K562 (cell line): ENCODE measurements at regions not wholly inside any gene's neighbourhood (a gene's known extent, or its start where the extent isn't known, plus 50 kb on each side); places are given as distances from the start of the nearest gene placed in this dataset.

Experiments used
- ATAC-seq: fragments of 200-7000 bp; cut with Tn5 transposase; 3 replicates; pipeline ENCODE4 v1.9.1; 2020; ENCODE audit warnings: moderate library complexity
- BruUV-seq: library from RNA; stranded (reverse); fragments of 400-500 nt; replicated peaks from 2 replicates; lab custom pipeline; 2021; lab: Mats Ljungman, UMichigan
- CTCF ChIA-PET: fragments of 300-600 bp; formaldehyde crosslinking; extraction: SDS; loops from one replicate; lab custom pipeline; 2021; ENCODE audit warnings: low intra/inter-chr PET ratio; lab: Yijun Ruan, JAX
- POLR2A ChIA-PET: fragments of 300-600, 350-650 bp; sonication (Branson Sonifier 250); formaldehyde crosslinking; extraction: SDS; loops from one replicate; lab custom pipeline; 2021; ENCODE audit warnings: antibody characterized with exemption, inconsistent platforms; lab: Yijun Ruan, JAX
- DNase-seq, 4 experiments: peaks; one replicate each; pipeline versions ENCODE4 v3.0.0 to v3.0.0-alpha.2; 2011 to 2018; ENCODE audit warnings: low spot score in 3 of 4, mixed read lengths in 3 of 4; ENCODE audit errors: extremely low read depth in 1 of 4
- FAIRE-seq: peaks from 2 replicates; lab custom pipeline; 2011; peaks lifted over from hg19 to GRCh38; lab: Jason Lieb, UNC
- H2AFZ ChIP-seq: 2 replicates; pipeline ENCODE4 v1.6.0; 2011; ENCODE audit warnings: low read depth, low read length, control low read depth, inconsistent platforms
- H3K27ac ChIP-seq: fragments of 200-600 bp; 3 replicates; pipeline ENCODE4 v1.8.0; 2011; ENCODE audit warnings: low read depth, mild to moderate bottlenecking, control low read depth, inconsistent platforms, low read length, moderate library complexity, mixed read lengths; ENCODE audit errors: extremely low read depth
- H3K27me3 ChIP-seq, 2 experiments: fragments of 300-600 bp in 1 of 2; 2 replicates in 1 of 2; 3 replicates in 1 of 2; pipeline versions ENCODE4 v1.6.0 to v1.8.0; 2011; ENCODE audit warnings: inconsistent platforms in 2 of 2, low read length in 2 of 2, mild to moderate bottlenecking in 1 of 2, mixed read lengths in 1 of 2, moderate library complexity in 1 of 2; ENCODE audit not compliant: control insufficient read depth in 2 of 2, insufficient read depth in 2 of 2
- H3K36me3 ChIP-seq: fragments of 300-600 bp; 3 replicates; pipeline ENCODE4 v1.8.0; 2011; ENCODE audit warnings: mild to moderate bottlenecking, low read length, inconsistent platforms; ENCODE audit not compliant: control insufficient read depth, insufficient read depth
- H3K4me1 ChIP-seq, 2 experiments: fragments of 200-600 bp in 1 of 2; replicated peaks in 1 of 2; 2 replicates in 1 of 2; 3 replicates in 1 of 2; pipeline versions ENCODE4 v1.5.1 to v1.8.0; 2011; ENCODE audit warnings: inconsistent platforms in 2 of 2, low read length in 2 of 2, mild to moderate bottlenecking in 1 of 2, mixed read lengths in 1 of 2, moderate library complexity in 1 of 2; ENCODE audit not compliant: control insufficient read depth in 2 of 2, insufficient read depth in 2 of 2
- H3K4me2 ChIP-seq: 2 replicates; pipeline ENCODE4 v1.6.1; 2011; ENCODE audit warnings: low read length, control low read depth, inconsistent platforms, mixed read lengths; ENCODE audit not compliant: insufficient read depth
- H3K4me3 ChIP-seq: fragments of 200-600 bp; sonication (generic), shearing (Covaris generic); 2 replicates; pipeline ENCODE4 v1.5.1; 2016; ENCODE audit warnings: control low read depth, inconsistent platforms
- H3K79me2 ChIP-seq: fragments of 200-600 bp; 3 replicates; pipeline ENCODE4 v1.8.0; 2011; ENCODE audit warnings: low read length, inconsistent platforms; ENCODE audit not compliant: control insufficient read depth, insufficient read depth
- H3K9ac ChIP-seq, 2 experiments: 2 replicates each; pipeline versions ENCODE4 v1.6.0 to v1.6.1; 2011; ENCODE audit warnings: low read depth in 2 of 2, low read length in 2 of 2, control low read depth in 1 of 2, inconsistent platforms in 1 of 2, mild to moderate bottlenecking in 1 of 2, mixed read lengths in 1 of 2; ENCODE audit not compliant: insufficient read depth in 1 of 2
- H3K9me1 ChIP-seq: one replicate; pipeline ENCODE4 v1.6.0; 2011; ENCODE audit warnings: inconsistent platforms, mild to moderate bottlenecking, low read length, moderate library complexity; ENCODE audit not compliant: control insufficient read depth, insufficient read depth
- H3K9me3 ChIP-seq: replicated peaks from 2 replicates; pipeline ENCODE4 v1.5.1; 2011; ENCODE audit warnings: low read depth, low read length, inconsistent platforms; ENCODE audit not compliant: control insufficient read depth, insufficient read depth
- H4K20me1 ChIP-seq: replicated peaks from 2 replicates; pipeline ENCODE4 v1.6.1; 2011; ENCODE audit warnings: low read length, inconsistent platforms, mixed read lengths; ENCODE audit not compliant: control insufficient read depth, insufficient read depth
- CEBPG ChIP-seq, 3 experiments: fragments of 200-800 bp in 1 of 3; sonication (Bioruptor generic) in 1 of 3; sonication (generic) in 1 of 3; formaldehyde crosslinking in 1 of 3; IDR thresholded peaks in 2 of 3; conservative IDR thresholded peaks in 1 of 3; 2 replicates each; pipeline versions ENCODE4 v1.6.1 to v1.8.0; 2016 to 2022; ENCODE audit warnings: missing compliant biosample characterization in 2 of 3, missing genetic modification characterization in 2 of 3, mild to moderate bottlenecking in 1 of 3, missing genetic modification reagents in 1 of 3
- HDAC3 ChIP-seq: fragments of 450-650 bp; IDR thresholded peaks from 2 replicates; pipeline ENCODE4 v1.6.1; 2018; ENCODE audit warnings: borderline replicate concordance, mild to moderate bottlenecking, moderate library complexity; ENCODE audit not compliant: partially characterized antibody
- SMARCE1 ChIP-seq: fragments of 450-650 bp; IDR thresholded peaks from 2 replicates; pipeline ENCODE4 v1.7.1; 2016; ENCODE audit warnings: mild to moderate bottlenecking
- TEAD2 ChIP-seq: fragments of 450-650 bp; IDR thresholded peaks from 2 replicates; pipeline ENCODE4 v1.6.1; 2016; ENCODE audit warnings: missing genetic modification characterization, control low read depth, missing compliant biosample characterization
- ZNF24 ChIP-seq: fragments of 450-650 bp; IDR thresholded peaks from 2 replicates; pipeline ENCODE4 v1.6.1; 2016
- WGBS: fragments of 100-300 bp; shearing (Covaris generic); methylation state at CpG from one replicate; pipeline ENCODE4 v1.1.6; 2016; ENCODE audit warnings: low coverage, mixed read lengths; ENCODE audit not compliant: insufficient coverage; ENCODE audit errors: missing lambda C conversion rate; 5-methylcytosine and 5-hydroxymethylcytosine counted together
- in situ Hi-C: fragments of 300-500 bp; cut with MboI; formaldehyde crosslinking; loops from 4 replicates; pipeline ENCODE4 v1.15.0; 2018; ENCODE audit warnings: inconsistent platforms, mixed read lengths
- intact Hi-C: fragments of 100-400 bp; cut with micrococcal nuclease; formaldehyde crosslinking; loops from 2 replicates; pipeline ENCODE4 v1.14.2; 2022
- TF ChIP-seq, protein P1 (sequence below): fragments of 200-800 bp; sonication (Bioruptor generic); IDR thresholded peaks from 2 replicates; pipeline ENCODE4 v1.6.1; 2017; ENCODE audit warnings: missing genetic modification characterization, missing compliant biosample characterization

DNA sequence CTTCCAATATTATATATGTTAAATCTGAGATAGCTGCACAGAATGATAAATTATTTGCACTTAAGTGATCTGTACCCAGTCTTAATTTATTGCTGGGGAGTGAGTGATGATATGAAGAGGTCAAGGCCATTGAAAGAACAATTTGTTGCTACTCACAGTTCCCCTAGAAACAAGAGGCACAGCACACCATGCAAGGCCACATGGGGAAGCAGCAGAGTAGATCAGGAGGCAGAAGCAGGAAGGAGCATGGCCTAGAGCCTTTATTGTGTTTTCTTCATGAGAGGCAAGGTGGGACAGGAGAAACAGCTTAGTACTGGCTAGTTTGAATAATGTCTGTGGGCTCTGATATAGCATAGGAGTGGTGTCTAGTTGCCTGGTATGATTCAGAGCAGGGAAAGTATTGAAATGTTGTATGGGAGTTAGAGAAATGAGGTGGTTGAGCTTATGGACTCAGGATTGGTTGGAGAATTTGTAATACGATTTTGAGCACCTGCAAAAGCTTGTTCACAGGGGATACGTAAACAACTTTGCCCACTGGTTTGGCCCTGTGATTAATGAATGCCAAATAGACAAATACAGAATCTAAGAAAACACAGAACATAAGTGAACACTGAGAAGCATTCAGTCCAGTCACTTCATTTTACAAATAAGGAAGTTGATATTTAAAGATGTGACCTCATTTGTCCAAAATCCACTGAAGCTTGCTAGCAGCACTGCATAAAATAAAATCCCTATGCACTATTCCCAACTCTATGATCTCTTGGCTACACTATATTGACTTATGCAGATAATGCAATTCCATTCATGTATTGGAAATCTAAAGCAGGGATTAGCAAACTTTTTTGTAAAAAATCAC, 71.7 kb downstream of the TMCO5A start:
- in situ Hi-C loops, result loop anchor here (10.0 kb wide), 1 partner anchor 359 kb away; no protein-coding TSS in a partner anchor

More for the DNA sequence above, 71.7 kb downstream of the TMCO5A start:
- CTCF ChIA-PET, result no interaction called here
- 3% methylated on average over 2 of the region's 2 CpGs for WGBS
- intact Hi-C loops, result loop anchor here (10.0 kb wide), 1 partner anchor 239 kb away; no protein-coding TSS in a partner anchor
- no peaks in the 10 kb centered on the region for H3K36me3 ChIP-seq
- no peak overlapping the region for H3K27ac ChIP-seq
- no peaks in the 10 kb centered on the region for H3K4me1 ChIP-seq
- no TSS peak for BruUV-seq
- H3K9ac ChIP-seq, result no peak overlapping the region
- H2AFZ ChIP-seq, result no peak overlapping the region
- H3K4me2 ChIP-seq, result no peak overlapping the region
- FAIRE-seq, result no peak
- POLR2A ChIA-PET, result no interaction called here
- no peak for ATAC-seq
- H3K9me3 ChIP-seq, result no peaks in the 10 kb centered on the region
- no peaks in the 10 kb centered on the region for H3K79me2 ChIP-seq
- H4K20me1 ChIP-seq, result no peaks in the 10 kb centered on the region
- TF ChIP-seq, protein P1, sequence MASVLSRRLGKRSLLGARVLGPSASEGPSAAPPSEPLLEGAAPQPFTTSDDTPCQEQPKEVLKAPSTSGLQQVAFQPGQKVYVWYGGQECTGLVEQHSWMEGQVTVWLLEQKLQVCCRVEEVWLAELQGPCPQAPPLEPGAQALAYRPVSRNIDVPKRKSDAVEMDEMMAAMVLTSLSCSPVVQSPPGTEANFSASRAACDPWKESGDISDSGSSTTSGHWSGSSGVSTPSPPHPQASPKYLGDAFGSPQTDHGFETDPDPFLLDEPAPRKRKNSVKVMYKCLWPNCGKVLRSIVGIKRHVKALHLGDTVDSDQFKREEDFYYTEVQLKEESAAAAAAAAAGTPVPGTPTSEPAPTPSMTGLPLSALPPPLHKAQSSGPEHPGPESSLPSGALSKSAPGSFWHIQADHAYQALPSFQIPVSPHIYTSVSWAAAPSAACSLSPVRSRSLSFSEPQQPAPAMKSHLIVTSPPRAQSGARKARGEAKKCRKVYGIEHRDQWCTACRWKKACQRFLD (CRISPR knock-in tag), result no peak
- TF ChIP-seq CEBPG (CRISPR knock-in tag; IDR thresholded peaks at IDR 0.05), result no peak
- no peak for TF ChIP-seq CEBPG (tag; conservative IDR thresholded peaks at IDR 0.05 in 1 of 2, IDR thresholded peaks at IDR 0.05 in 1 of 2)
- no peak for TF ChIP-seq SMARCE1
- no peak for TF ChIP-seq ZNF24
- TF ChIP-seq HDAC3, result no peak
- no peak for TF ChIP-seq TEAD2 (tag)
- H3K4me3 ChIP-seq, result no peak overlapping the region
- no peak for DNase-seq
- no peaks in the 10 kb centered on the region for H3K27me3 ChIP-seq
- no peaks in the 10 kb centered on the region for H3K9me1 ChIP-seq
